ENCODE measurements at regions not wholly inside any gene's neighbourhood (a gene's known extent, or its start where the extent isn't known, plus 50 kb on each side); places are given as distances from the start of the nearest gene placed in this dataset.

DNA sequence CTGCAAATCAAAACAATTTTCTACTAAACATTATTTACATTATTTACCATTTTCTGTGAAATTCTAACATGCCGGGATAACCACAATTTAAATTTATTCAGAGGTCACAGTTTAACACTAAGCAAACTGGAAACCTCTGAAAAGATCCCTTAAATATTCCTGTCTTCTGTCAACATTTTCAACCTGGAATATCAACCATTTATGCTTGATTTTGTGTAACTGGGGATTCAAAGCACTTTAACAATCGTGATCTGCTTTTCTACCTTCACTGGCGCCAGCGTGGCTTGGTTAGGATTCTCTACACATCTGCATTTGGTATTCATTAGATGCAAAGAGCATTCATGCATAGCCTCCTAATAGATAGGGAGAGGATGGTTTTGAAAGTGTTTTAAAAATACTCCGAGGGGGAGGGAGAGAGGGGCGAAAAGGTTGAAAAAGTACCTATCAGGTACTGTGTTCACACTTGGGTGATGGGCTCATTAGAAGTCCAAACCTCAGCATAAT is 59.9 kb upstream of the RAB12 start (continued):
- TF ChIP-seq, protein P1, sequence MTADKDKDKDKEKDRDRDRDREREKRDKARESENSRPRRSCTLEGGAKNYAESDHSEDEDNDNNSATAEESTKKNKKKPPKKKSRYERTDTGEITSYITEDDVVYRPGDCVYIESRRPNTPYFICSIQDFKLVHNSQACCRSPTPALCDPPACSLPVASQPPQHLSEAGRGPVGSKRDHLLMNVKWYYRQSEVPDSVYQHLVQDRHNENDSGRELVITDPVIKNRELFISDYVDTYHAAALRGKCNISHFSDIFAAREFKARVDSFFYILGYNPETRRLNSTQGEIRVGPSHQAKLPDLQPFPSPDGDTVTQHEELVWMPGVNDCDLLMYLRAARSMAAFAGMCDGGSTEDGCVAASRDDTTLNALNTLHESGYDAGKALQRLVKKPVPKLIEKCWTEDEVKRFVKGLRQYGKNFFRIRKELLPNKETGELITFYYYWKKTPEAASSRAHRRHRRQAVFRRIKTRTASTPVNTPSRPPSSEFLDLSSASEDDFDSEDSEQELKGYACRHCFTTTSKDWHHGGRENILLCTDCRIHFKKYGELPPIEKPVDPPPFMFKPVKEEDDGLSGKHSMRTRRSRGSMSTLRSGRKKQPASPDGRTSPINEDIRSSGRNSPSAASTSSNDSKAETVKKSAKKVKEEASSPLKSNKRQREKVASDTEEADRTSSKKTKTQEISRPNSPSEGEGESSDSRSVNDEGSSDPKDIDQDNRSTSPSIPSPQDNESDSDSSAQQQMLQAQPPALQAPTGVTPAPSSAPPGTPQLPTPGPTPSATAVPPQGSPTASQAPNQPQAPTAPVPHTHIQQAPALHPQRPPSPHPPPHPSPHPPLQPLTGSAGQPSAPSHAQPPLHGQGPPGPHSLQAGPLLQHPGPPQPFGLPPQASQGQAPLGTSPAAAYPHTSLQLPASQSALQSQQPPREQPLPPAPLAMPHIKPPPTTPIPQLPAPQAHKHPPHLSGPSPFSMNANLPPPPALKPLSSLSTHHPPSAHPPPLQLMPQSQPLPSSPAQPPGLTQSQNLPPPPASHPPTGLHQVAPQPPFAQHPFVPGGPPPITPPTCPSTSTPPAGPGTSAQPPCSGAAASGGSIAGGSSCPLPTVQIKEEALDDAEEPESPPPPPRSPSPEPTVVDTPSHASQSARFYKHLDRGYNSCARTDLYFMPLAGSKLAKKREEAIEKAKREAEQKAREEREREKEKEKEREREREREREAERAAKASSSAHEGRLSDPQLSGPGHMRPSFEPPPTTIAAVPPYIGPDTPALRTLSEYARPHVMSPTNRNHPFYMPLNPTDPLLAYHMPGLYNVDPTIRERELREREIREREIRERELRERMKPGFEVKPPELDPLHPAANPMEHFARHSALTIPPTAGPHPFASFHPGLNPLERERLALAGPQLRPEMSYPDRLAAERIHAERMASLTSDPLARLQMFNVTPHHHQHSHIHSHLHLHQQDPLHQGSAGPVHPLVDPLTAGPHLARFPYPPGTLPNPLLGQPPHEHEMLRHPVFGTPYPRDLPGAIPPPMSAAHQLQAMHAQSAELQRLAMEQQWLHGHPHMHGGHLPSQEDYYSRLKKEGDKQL (CRISPR knock-in tag; IDR thresholded peaks at IDR 0.05; ENCODE audit: low read depth), result no peak
- TF ChIP-seq, protein P2, sequence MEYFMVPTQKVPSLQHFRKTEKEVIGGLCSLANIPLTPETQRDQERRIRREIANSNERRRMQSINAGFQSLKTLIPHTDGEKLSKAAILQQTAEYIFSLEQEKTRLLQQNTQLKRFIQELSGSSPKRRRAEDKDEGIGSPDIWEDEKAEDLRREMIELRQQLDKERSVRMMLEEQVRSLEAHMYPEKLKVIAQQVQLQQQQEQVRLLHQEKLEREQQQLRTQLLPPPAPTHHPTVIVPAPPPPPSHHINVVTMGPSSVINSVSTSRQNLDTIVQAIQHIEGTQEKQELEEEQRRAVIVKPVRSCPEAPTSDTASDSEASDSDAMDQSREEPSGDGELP (IDR thresholded peaks at IDR 0.05; ENCODE audit: borderline replicate concordance, low read depth), result no peak
- TF ChIP-seq ASH2L (IDR thresholded peaks at IDR 0.05; ENCODE audit: insufficient read length, low read depth, low read length), result no peak
- TF ChIP-seq NFYC (CRISPR knock-in tag; IDR thresholded peaks at IDR 0.05), result no peak
- TF ChIP-seq, protein P3, sequence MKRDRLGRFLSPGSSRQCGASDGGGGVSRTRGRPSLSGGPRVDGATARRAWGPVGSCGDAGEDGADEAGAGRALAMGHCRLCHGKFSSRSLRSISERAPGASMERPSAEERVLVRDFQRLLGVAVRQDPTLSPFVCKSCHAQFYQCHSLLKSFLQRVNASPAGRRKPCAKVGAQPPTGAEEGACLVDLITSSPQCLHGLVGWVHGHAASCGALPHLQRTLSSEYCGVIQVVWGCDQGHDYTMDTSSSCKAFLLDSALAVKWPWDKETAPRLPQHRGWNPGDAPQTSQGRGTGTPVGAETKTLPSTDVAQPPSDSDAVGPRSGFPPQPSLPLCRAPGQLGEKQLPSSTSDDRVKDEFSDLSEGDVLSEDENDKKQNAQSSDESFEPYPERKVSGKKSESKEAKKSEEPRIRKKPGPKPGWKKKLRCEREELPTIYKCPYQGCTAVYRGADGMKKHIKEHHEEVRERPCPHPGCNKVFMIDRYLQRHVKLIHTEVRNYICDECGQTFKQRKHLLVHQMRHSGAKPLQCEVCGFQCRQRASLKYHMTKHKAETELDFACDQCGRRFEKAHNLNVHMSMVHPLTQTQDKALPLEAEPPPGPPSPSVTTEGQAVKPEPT (CRISPR knock-in tag; IDR thresholded peaks at IDR 0.05; ENCODE audit: low read depth), result no peak
- TF ChIP-seq, protein P4, sequence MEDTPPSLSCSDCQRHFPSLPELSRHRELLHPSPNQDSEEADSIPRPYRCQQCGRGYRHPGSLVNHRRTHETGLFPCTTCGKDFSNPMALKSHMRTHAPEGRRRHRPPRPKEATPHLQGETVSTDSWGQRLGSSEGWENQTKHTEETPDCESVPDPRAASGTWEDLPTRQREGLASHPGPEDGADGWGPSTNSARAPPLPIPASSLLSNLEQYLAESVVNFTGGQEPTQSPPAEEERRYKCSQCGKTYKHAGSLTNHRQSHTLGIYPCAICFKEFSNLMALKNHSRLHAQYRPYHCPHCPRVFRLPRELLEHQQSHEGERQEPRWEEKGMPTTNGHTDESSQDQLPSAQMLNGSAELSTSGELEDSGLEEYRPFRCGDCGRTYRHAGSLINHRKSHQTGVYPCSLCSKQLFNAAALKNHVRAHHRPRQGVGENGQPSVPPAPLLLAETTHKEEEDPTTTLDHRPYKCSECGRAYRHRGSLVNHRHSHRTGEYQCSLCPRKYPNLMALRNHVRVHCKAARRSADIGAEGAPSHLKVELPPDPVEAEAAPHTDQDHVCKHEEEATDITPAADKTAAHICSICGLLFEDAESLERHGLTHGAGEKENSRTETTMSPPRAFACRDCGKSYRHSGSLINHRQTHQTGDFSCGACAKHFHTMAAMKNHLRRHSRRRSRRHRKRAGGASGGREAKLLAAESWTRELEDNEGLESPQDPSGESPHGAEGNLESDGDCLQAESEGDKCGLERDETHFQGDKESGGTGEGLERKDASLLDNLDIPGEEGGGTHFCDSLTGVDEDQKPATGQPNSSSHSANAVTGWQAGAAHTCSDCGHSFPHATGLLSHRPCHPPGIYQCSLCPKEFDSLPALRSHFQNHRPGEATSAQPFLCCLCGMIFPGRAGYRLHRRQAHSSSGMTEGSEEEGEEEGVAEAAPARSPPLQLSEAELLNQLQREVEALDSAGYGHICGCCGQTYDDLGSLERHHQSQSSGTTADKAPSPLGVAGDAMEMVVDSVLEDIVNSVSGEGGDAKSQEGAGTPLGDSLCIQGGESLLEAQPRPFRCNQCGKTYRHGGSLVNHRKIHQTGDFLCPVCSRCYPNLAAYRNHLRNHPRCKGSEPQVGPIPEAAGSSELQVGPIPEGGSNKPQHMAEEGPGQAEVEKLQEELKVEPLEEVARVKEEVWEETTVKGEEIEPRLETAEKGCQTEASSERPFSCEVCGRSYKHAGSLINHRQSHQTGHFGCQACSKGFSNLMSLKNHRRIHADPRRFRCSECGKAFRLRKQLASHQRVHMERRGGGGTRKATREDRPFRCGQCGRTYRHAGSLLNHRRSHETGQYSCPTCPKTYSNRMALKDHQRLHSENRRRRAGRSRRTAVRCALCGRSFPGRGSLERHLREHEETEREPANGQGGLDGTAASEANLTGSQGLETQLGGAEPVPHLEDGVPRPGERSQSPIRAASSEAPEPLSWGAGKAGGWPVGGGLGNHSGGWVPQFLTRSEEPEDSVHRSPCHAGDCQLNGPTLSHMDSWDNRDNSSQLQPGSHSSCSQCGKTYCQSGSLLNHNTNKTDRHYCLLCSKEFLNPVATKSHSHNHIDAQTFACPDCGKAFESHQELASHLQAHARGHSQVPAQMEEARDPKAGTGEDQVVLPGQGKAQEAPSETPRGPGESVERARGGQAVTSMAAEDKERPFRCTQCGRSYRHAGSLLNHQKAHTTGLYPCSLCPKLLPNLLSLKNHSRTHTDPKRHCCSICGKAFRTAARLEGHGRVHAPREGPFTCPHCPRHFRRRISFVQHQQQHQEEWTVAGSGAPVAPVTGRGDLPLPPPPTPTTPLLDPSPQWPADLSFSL (CRISPR knock-in tag; IDR thresholded peaks at IDR 0.05), result no peak

All from HepG2 (cell line).